ENCODE measurements at regions not wholly inside any gene's neighbourhood (a gene's known extent, or its start where the extent isn't known, plus 50 kb on each side); places are given as distances from the start of the nearest gene placed in this dataset.

DNA sequence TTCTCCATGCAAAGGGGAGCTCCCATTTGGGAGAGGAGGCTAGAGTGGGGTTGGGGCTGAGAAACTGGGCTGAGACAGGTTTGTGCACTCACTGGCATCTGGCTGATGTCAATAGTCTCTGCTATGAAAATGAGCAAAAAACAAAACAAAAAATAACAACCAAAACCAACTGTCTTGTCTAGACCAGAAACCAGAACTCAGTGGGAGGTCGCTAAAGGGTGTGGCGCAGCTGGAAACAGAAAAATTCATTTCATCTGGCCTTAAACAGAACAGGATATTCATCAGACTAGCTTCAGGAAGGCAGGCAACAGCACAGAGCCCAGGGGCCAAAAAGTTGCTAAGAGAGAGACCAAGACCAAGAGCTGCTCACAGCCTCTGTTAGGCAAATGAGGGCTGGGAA lies 126.1 kb downstream of the THNSL2 start:
- no peak for TF ChIP-seq CTCF (conservative IDR thresholded peaks at IDR 0.05; ENCODE audit: low read depth, low read length)
- no peak for TF ChIP-seq POLR2A (IDR thresholded peaks at IDR 0.05; ENCODE audit: low read depth, low read length)
- TF ChIP-seq RFX5 (IDR thresholded peaks at IDR 0.05; ENCODE audit: low read depth, low read length): no peak
- TF ChIP-seq NFE2L2 (IDR thresholded peaks at IDR 0.05; ENCODE audit: low read depth, low read length): no peak
- TF ChIP-seq CEBPB (IDR thresholded peaks at IDR 0.05; ENCODE audit: low read depth, low read length): no peak
- TF ChIP-seq MAZ (IDR thresholded peaks at IDR 0.05; ENCODE audit: borderline replicate concordance, low read depth, low read length): no peak
- no peak for TF ChIP-seq BHLHE40 (IDR thresholded peaks at IDR 0.05; ENCODE audit: low read depth, low read length)
- no peak for TF ChIP-seq RCOR1 (IDR thresholded peaks at IDR 0.05; ENCODE audit: insufficient replicate concordance, low read length)
- no peak for TF ChIP-seq FOS (IDR thresholded peaks at IDR 0.05; ENCODE audit: low read depth, low read length)
- TF ChIP-seq, protein P1, sequence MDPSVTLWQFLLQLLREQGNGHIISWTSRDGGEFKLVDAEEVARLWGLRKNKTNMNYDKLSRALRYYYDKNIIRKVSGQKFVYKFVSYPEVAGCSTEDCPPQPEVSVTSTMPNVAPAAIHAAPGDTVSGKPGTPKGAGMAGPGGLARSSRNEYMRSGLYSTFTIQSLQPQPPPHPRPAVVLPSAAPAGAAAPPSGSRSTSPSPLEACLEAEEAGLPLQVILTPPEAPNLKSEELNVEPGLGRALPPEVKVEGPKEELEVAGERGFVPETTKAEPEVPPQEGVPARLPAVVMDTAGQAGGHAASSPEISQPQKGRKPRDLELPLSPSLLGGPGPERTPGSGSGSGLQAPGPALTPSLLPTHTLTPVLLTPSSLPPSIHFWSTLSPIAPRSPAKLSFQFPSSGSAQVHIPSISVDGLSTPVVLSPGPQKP (IDR thresholded peaks at IDR 0.05; ENCODE audit: borderline replicate concordance, low read depth, low read length): no peak
- TF ChIP-seq USF2 (IDR thresholded peaks at IDR 0.05; ENCODE audit: low read depth, low read length): no peak
- TF ChIP-seq MXI1 (IDR thresholded peaks at IDR 0.05; ENCODE audit: borderline replicate concordance, low read depth, low read length): no peak
